Stomach (tissue), 8 donors: ENCODE measurements at regions not wholly inside any gene's neighbourhood (a gene's known extent, or its start where the extent isn't known, plus 50 kb on each side); places are given as distances from the start of the nearest gene placed in this dataset.

Source experiments
- DNase-seq, 2 donors: peaks; one replicate each; pipeline versions ENCODE4 v3.0.0 to v3.0.0-alpha.2; 2013 to 2019
- H3K27ac ChIP-seq, 5 donors: fragments of 200-600 bp in 4 of 5; sonication (generic) in 4 of 5; one replicate each; pipeline ENCODE4 v1.5.1; 2013 to 2019; ENCODE audit warnings: mild to moderate bottlenecking in 1 of 5, moderate library complexity in 1 of 5
- H3K27me3 ChIP-seq, 3 donors: fragments of 200-600 bp; sonication (generic); one replicate each; pipeline ENCODE4 v1.5.1; 2017 to 2019; ENCODE audit warnings: mixed run types in 1 of 3
- H3K36me3 ChIP-seq, 4 donors: fragments of 200-600 bp; sonication (generic); 1 replicate in 3 of 4; 2 replicates in 1 of 4; pipeline ENCODE4 v1.5.1; 2016 to 2019
- H3K4me1 ChIP-seq, 4 donors: fragments of 200-600 bp; sonication (generic); one replicate each; pipeline ENCODE4 v1.5.1; 2016 to 2019
- H3K4me3 ChIP-seq, 4 donors: fragments of 200-600 bp; sonication (generic) in 3 of 4; one replicate each; pipeline ENCODE4 v1.5.1; 2016 to 2019; ENCODE audit warnings: mild to moderate bottlenecking in 1 of 4
- H3K9me3 ChIP-seq, 4 donors: fragments of 200-600 bp; sonication (generic); one replicate each; pipeline ENCODE4 v1.5.1; 2016 to 2019
- EP300 ChIP-seq: sonication (generic); formaldehyde crosslinking; IDR thresholded peaks from one replicate; pipeline ENCODE4 v1.6.1; 2017; ENCODE audit warnings: antibody characterized with exemption
- POLR2A ChIP-seq, 4 donors: fragments of 450-650 bp; IDR thresholded peaks; one replicate each; pipeline ENCODE4 v1.6.1; 2016; ENCODE audit warnings: antibody characterized with exemption in 4 of 4, control low read depth in 2 of 4, mild to moderate bottlenecking in 1 of 4, moderate library complexity in 1 of 4
- POLR2AphosphoS5 ChIP-seq, 3 donors: sonication (generic); formaldehyde crosslinking; IDR thresholded peaks; one replicate each; pipeline ENCODE4 v1.6.1; 2016; ENCODE audit warnings: antibody characterized with exemption in 3 of 3
- WGBS, 5 donors: extraction: QIAGEN DNeasy Blood & Tissue Kit in 3 of 5; methylation state at CpG; one replicate each; pipeline versions ENCODE4 v1.1.5 to v1.1.7; 2013 to 2018; 5-methylcytosine and 5-hydroxymethylcytosine counted together
- intact Hi-C: fragments of 100-400 bp; cut with DNase I; formaldehyde crosslinking; loops from one replicate; pipeline ENCODE4 v1.15.1; 2023; ENCODE audit warnings: low total_unique reads
- TF ChIP-seq, protein P1 (sequence below), 7 experiments: fragments of 450-650 bp in 4 of 7; fragments of 200-600 bp in 3 of 7; sonication (generic) in 3 of 7; IDR thresholded peaks; one replicate each; pipeline ENCODE4 v1.5.1; 2016 to 2019; ENCODE audit warnings: antibody characterized with exemption in 7 of 7, control low read depth in 2 of 7, mild to moderate bottlenecking in 1 of 7
- donor health status: healthy with polysubstance abuse.
- donor health status: Bipolar disorder and iron deficiency.
- donor health status: healthy.

DNA sequence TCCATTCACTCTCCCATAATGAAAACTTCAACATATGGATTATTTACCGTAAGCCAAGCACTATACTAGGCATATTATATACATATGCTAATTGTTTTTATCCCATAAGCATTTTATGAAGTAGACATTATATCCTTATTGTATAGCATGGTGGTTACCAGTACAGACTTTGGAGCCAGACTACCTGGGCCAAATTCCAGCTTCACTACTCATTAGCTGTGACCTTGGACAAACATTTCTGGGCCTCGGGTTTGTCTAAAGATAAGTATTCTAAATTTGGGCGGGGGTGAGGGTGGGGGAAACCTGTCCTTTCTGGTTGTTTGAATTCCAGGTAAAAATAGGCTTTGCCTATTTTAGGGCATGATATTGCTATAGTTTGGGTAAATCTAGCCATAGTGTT is 66.5 kb upstream of the P2RY1 start:
- H3K4me1 ChIP-seq = peaks cover 0 to 17% (median 7%) of the 10 kb centered on the region in 4 donors
- H3K27me3 ChIP-seq = no peaks in the 10 kb centered on the region
- H3K27ac ChIP-seq = no peak overlapping the region
- intact Hi-C loops = no loop called here
- no peak for DNase-seq
- 41 to 67% (median 51%) methylated on average over 3 of the region's 3 CpGs for WGBS, 5 donors
- TF ChIP-seq POLR2AphosphoS5 (IDR thresholded peaks at IDR 0.05) (no peak), POLR2A (IDR thresholded peaks at IDR 0.05) (no peak), EP300 (no peak)
- TF ChIP-seq, protein P1, sequence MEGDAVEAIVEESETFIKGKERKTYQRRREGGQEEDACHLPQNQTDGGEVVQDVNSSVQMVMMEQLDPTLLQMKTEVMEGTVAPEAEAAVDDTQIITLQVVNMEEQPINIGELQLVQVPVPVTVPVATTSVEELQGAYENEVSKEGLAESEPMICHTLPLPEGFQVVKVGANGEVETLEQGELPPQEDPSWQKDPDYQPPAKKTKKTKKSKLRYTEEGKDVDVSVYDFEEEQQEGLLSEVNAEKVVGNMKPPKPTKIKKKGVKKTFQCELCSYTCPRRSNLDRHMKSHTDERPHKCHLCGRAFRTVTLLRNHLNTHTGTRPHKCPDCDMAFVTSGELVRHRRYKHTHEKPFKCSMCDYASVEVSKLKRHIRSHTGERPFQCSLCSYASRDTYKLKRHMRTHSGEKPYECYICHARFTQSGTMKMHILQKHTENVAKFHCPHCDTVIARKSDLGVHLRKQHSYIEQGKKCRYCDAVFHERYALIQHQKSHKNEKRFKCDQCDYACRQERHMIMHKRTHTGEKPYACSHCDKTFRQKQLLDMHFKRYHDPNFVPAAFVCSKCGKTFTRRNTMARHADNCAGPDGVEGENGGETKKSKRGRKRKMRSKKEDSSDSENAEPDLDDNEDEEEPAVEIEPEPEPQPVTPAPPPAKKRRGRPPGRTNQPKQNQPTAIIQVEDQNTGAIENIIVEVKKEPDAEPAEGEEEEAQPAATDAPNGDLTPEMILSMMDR (IDR thresholded peaks at IDR 0.05) = no peak
- no peak overlapping the region for H3K4me3 ChIP-seq
- no peaks in the 10 kb centered on the region for H3K36me3 ChIP-seq
- peaks cover 3 to 17% (median 7%) of the 10 kb centered on the region in 4 donors for H3K9me3 ChIP-seq

DNA sequence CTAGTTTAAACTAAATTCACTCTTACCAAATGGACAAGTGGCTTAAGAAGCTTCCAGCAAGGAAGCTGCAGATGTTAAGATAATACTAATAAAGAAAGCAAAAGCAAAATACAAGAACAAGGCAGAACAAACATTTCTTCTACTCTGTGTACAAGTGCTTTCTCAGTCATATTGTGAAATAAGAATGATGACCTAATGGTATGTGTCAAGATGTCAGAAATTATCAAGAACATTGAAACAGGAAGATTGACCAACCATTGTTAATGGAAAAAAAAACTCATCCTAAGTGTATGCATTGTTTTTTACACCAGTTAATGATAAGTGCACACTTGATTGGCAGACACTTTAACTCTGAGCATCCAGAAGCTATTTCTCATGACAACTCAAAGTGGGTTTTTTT is 65.4 kb upstream of the P2RY1 start:
- Histone ChIP-seq H3K4me3 (no peak overlapping the region), H3K27me3 (no peaks in the 10 kb centered on the region), H3K9me3 (peaks cover 2 to 7% (median 3%) of the 10 kb centered on the region in 4 donors), H3K27ac (no peak overlapping the region), H3K36me3 (no peaks in the 10 kb centered on the region), H3K4me1 (peaks cover 0 to 17% (median 7%) of the 10 kb centered on the region in 4 donors)
- TF ChIP-seq, protein P1 (IDR thresholded peaks at IDR 0.05) = no peak
- no peak for TF ChIP-seq EP300
- TF ChIP-seq POLR2A (IDR thresholded peaks at IDR 0.05) = no peak
- no peak for TF ChIP-seq POLR2AphosphoS5 (IDR thresholded peaks at IDR 0.05)
- intact Hi-C loops = no loop called here
- no peak for DNase-seq

DNA sequence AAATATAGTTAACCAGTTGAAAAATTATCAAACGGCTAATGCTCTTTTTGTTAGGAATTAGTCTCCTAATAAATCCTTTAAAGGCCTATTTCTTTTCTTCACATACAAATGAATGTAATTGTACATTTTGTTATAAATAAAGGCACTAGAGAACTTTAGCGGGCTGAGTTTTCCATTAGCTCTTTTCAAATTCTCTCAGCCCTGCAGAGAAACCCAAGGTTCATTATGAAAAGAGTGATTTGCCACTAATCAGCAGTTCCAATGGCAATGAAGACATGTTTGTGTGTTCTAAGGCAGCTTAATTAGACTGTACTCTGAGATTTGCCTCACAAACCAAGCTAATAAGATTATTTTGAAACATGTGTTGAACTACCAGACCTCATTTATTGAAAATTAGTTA is 64.6 kb upstream of the P2RY1 start:
- no peak for DNase-seq
- Histone ChIP-seq H3K4me3 (no peak overlapping the region), H3K4me1 (peaks cover 0 to 17% (median 7%) of the 10 kb centered on the region in 4 donors), H3K9me3 (peaks cover 0 to 2% (median under 1%) of the 10 kb centered on the region in 4 donors), H3K36me3 (no peaks in the 10 kb centered on the region), H3K27ac (no peak overlapping the region), H3K27me3 (no peaks in the 10 kb centered on the region)
- intact Hi-C loops = no loop called here
- 65 to 95% (median 82%) methylated on average over 2 of the region's 2 CpGs for WGBS, 5 donors
- TF ChIP-seq POLR2A (IDR thresholded peaks at IDR 0.05) (no peak), POLR2AphosphoS5 (IDR thresholded peaks at IDR 0.05) (no peak), EP300 (no peak)
- TF ChIP-seq, protein P1 (IDR thresholded peaks at IDR 0.05) = no peak

DNA sequence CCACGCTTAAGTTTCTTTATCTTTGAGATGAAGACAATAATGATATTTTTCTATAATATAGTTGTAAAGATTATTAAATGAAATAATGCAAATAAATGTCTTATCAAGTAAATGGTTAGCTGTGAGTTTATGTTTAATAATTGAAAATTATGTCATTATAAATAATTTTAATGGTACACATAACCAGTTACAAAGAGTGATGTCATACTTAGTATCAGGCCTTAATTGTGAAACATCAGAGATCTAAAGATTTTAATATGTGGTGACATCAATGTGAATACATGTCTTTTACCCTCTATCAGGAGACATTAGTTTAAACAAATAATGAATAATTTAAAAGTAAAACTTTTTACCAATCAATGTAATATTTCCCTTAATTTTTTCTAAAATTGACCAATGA is 63.8 kb upstream of the P2RY1 start:
- Histone ChIP-seq H3K4me1 (peaks cover 0 to 17% (median 7%) of the 10 kb centered on the region in 4 donors), H3K27me3 (no peaks in the 10 kb centered on the region), H3K36me3 (no peaks in the 10 kb centered on the region), H3K4me3 (no peak overlapping the region), H3K9me3 (no peaks in the 10 kb centered on the region), H3K27ac (no peak overlapping the region)
- 71 to 98% (median 84%) methylated on average over 1 of the region's 1 CpG for WGBS, 5 donors
- TF ChIP-seq POLR2AphosphoS5 (IDR thresholded peaks at IDR 0.05) = no peak
- TF ChIP-seq EP300 = no peak
- TF ChIP-seq, protein P1 (IDR thresholded peaks at IDR 0.05) = no peak
- DNase-seq = no peak
- intact Hi-C loops = no loop called here
